ENCODE measurements at regions not wholly inside any gene's neighbourhood (a gene's known extent, or its start where the extent isn't known, plus 50 kb on each side); places are given as distances from the start of the nearest gene placed in this dataset.

GRCh38 chr11:128359515-128359914 lies 227.8 kb downstream of the ETS1 start:
- H3K9me3 ChIP-seq = no peaks in the 10 kb centered on the region
- no peak for DNase-seq (ENCODE audit: low spot score)
- no peaks in the 10 kb centered on the region for H3K4me1 ChIP-seq
- no peaks in the 10 kb centered on the region for H3K36me3 ChIP-seq
- no peaks in the 10 kb centered on the region for H3K27me3 ChIP-seq
- no peak overlapping the region for H3K27ac ChIP-seq
- H3K4me3 ChIP-seq = no peak overlapping the region
- TF ChIP-seq, protein P1, sequence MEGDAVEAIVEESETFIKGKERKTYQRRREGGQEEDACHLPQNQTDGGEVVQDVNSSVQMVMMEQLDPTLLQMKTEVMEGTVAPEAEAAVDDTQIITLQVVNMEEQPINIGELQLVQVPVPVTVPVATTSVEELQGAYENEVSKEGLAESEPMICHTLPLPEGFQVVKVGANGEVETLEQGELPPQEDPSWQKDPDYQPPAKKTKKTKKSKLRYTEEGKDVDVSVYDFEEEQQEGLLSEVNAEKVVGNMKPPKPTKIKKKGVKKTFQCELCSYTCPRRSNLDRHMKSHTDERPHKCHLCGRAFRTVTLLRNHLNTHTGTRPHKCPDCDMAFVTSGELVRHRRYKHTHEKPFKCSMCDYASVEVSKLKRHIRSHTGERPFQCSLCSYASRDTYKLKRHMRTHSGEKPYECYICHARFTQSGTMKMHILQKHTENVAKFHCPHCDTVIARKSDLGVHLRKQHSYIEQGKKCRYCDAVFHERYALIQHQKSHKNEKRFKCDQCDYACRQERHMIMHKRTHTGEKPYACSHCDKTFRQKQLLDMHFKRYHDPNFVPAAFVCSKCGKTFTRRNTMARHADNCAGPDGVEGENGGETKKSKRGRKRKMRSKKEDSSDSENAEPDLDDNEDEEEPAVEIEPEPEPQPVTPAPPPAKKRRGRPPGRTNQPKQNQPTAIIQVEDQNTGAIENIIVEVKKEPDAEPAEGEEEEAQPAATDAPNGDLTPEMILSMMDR (IDR thresholded peaks at IDR 0.05) = no peak

DNA sequence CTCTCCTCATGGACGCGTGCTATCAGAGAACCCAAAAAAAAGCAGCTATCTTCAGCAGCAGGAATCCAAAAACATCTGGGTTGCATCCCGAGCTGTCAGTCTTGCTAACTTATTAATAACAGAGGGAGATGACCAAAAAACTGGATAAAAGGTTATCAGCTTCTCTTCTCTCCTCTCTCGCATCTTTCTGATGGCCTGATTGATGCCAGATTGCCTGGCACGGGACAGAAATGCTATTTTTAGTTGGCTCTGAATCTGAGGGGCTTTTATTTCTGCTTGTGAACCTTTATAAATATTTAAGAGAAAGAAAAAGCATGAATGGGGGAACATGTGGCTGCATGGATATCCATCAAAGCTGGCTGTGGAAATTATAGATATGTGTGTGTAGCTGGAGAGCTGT lies 230.3 kb downstream of the ETS1 start:
- Histone ChIP-seq H3K36me3 (no peaks in the 10 kb centered on the region), H3K4me3 (no peak overlapping the region), H3K27me3 (no peaks in the 10 kb centered on the region), H3K4me1 (no peaks in the 10 kb centered on the region), H3K9me3 (no peaks in the 10 kb centered on the region), H3K27ac (no peak overlapping the region)
- no peak for DNase-seq (ENCODE audit: low spot score)
- TF ChIP-seq, protein P1 (IDR thresholded peaks at IDR 0.05) = no peak

DNA sequence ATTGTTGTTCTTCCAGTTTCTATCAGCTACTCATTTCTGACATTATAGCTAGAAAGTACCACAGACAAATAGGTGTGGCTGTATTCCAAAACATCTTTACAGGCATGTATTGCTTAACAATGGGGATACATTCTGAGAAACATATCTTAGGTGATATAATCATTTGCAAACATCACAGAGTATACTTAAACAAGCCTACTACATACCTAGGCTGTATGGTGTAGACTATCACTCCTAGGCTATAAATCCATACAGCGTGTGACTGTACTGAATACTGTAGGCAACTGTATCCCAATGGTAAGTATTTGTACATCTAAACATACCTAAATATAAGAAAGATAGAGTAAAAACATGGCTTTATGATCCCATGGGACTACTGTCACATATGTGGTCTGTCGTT lies 231.8 kb downstream of the ETS1 start:
- no peak overlapping the region for H3K4me3 ChIP-seq
- H3K4me1 ChIP-seq = no peaks in the 10 kb centered on the region
- H3K36me3 ChIP-seq = no peaks in the 10 kb centered on the region
- DNase-seq (ENCODE audit: low spot score) = no peak
- H3K27me3 ChIP-seq = no peaks in the 10 kb centered on the region
- H3K27ac ChIP-seq = no peak overlapping the region
- TF ChIP-seq, protein P1 (IDR thresholded peaks at IDR 0.05) = no peak
- no peaks in the 10 kb centered on the region for H3K9me3 ChIP-seq

DNA sequence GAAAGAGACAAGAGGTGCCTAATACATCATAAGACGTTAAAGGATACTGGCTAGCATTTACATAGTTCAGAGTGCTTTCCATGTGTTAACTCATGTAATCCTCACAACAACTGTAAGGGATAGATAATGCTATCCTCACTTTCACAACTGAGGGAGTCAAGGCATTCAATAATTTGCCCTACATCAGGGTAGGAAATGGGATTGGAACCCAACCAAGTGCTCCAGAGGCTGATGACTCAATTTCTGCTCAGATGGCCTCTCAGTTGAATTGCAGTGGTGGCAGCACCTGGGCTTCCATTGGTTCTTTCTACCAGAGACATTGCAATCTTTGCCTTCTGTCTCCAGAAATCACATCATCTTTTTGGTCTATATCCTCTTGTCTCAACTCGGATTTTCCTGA lies 232.9 kb downstream of the ETS1 start:
- Histone ChIP-seq H3K27ac (no peak overlapping the region), H3K36me3 (no peaks in the 10 kb centered on the region), H3K4me3 (no peak overlapping the region), H3K9me3 (no peaks in the 10 kb centered on the region), H3K4me1 (no peaks in the 10 kb centered on the region), H3K27me3 (no peaks in the 10 kb centered on the region)
- TF ChIP-seq, protein P1 (IDR thresholded peaks at IDR 0.05) = no peak
- DNase-seq (ENCODE audit: low spot score) = no peak

DNA sequence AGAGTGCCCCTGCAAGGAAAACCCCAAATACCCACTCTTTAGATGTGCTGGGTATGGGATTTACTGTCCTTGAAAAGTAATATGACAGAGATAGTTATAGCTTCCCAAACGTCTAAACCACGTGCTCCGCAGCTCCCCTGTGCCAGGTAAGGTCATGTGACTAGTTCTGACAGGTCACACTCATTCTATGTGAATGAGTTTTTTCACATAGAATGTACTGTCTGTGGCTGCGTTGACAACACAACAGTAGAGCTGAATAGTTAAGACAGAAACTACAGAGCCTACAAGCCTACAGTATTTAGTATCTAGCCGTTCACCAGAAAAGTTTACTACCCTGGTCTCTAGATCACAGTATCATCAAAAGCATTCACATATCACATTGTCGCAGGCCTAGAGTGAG lies 236.2 kb downstream of the ETS1 start:
- Histone ChIP-seq H3K9me3 (no peaks in the 10 kb centered on the region), H3K4me3 (no peak overlapping the region), H3K27ac (no peak overlapping the region), H3K4me1 (no peaks in the 10 kb centered on the region), H3K27me3 (no peaks in the 10 kb centered on the region), H3K36me3 (no peaks in the 10 kb centered on the region)
- DNase-seq (ENCODE audit: low spot score) = no peak
- TF ChIP-seq, protein P1 (IDR thresholded peaks at IDR 0.05) = no peak

- Histone ChIP-seq H3K36me3 (no peaks in the 10 kb centered on the region), H3K27ac (no peak overlapping the region), H3K4me1 (no peaks in the 10 kb centered on the region), H3K9me3 (no peaks in the 10 kb centered on the region), H3K27me3 (no peaks in the 10 kb centered on the region), H3K4me3 (no peak overlapping the region)
- TF ChIP-seq, protein P1 (IDR thresholded peaks at IDR 0.05) = no peak
- no peak for DNase-seq (ENCODE audit: low spot score)
Measured at GRCh38 chr11:128349650-128350299, 237.6 kb downstream of the ETS1 start.

All from right atrium auricular region (tissue), 2 donors.